DOHH2 (cell line): ENCODE measurements at regions not wholly inside any gene's neighbourhood (a gene's known extent, or its start where the extent isn't known, plus 50 kb on each side); places are given as distances from the start of the nearest gene placed in this dataset.

Source experiments
- EZH2phosphoT487 ChIP-seq: fragments of 200-600 bp; sonication (generic); IDR thresholded peaks from 2 replicates; pipeline ENCODE4 v1.6.1; 2017; ENCODE audit warnings: borderline replicate concordance, mild to moderate bottlenecking, antibody characterized with exemption, low read length, moderate library complexity, mixed read lengths
- TF ChIP-seq, protein P1 (sequence below): fragments of 200-600 bp; sonication (generic); IDR thresholded peaks from one replicate; pipeline ENCODE4 v1.5.1; 2014; ENCODE audit warnings: antibody characterized with exemption, mild to moderate bottlenecking, low read depth, low read length; ENCODE audit not compliant: poor library complexity, severe bottlenecking

DNA sequence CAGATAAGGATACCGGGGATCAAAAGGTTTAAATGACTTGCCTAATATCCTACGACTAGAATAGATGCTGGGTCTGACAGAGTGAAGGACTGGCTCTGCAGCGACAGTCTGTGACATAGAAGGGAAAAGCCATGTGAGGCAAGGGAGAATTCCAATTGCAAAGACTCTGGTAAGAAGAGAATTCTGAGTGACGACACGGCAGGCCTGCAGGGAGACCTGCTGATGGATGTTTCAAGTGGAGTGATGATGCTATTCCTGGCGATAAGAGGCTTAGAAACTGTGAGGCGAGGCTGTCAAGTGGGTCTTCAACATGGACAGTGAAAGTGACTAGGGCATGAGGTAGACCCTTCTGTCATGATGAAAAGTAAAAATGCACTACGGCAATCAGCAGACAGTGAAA lies 176.6 kb upstream of the PBX1 start:
- TF ChIP-seq, protein P1, sequence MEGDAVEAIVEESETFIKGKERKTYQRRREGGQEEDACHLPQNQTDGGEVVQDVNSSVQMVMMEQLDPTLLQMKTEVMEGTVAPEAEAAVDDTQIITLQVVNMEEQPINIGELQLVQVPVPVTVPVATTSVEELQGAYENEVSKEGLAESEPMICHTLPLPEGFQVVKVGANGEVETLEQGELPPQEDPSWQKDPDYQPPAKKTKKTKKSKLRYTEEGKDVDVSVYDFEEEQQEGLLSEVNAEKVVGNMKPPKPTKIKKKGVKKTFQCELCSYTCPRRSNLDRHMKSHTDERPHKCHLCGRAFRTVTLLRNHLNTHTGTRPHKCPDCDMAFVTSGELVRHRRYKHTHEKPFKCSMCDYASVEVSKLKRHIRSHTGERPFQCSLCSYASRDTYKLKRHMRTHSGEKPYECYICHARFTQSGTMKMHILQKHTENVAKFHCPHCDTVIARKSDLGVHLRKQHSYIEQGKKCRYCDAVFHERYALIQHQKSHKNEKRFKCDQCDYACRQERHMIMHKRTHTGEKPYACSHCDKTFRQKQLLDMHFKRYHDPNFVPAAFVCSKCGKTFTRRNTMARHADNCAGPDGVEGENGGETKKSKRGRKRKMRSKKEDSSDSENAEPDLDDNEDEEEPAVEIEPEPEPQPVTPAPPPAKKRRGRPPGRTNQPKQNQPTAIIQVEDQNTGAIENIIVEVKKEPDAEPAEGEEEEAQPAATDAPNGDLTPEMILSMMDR: no peak
- no peak for TF ChIP-seq EZH2phosphoT487
